HepG2 (cell line): ENCODE measurements at regions not wholly inside any gene's neighbourhood (a gene's known extent, or its start where the extent isn't known, plus 50 kb on each side); places are given as distances from the start of the nearest gene placed in this dataset.

Experiments used
- ATAC-seq: fragments of 200-7000 bp; cut with Tn5 transposase; 3 replicates; pipeline ENCODE4 v1.9.1; 2020; ENCODE audit warnings: mild to moderate bottlenecking, moderate library complexity
- BruUV-seq: library from RNA; stranded (reverse); fragments of 400-500 nt; replicated peaks from 2 replicates; lab custom pipeline; 2021; lab: Mats Ljungman, UMichigan
- CTCF ChIA-PET: fragments of 300-600 bp; formaldehyde crosslinking; extraction: SDS; loops from one replicate; lab custom pipeline; 2021; ENCODE audit warnings: low total read pairs, inconsistent platforms, low intra/inter-chr PET ratio; lab: Yijun Ruan, JAX
- POLR2A ChIA-PET: fragments of 350-600 bp; sonication (Branson Sonifier 250); formaldehyde crosslinking; loops from one replicate; lab custom pipeline; 2020; ENCODE audit warnings: antibody characterized with exemption, inconsistent platforms; lab: Yijun Ruan, JAX
- DNase-seq: peaks from one replicate; pipeline ENCODE4 v3.0.0-alpha.2; 2015; ENCODE audit warnings: low spot score
- FAIRE-seq: peaks from 3 replicates; lab custom pipeline; 2011; peaks lifted over from hg19 to GRCh38; lab: Jason Lieb, UNC
- H2AFZ ChIP-seq: one replicate; pipeline ENCODE4 v1.6.1; 2011; ENCODE audit warnings: low read length, inconsistent platforms
- H3K27ac ChIP-seq: fragments of 300-600 bp; 3 replicates; pipeline ENCODE4 v1.8.0; 2011; ENCODE audit warnings: mixed run types, mild to moderate bottlenecking, mixed read lengths, low read length, inconsistent platforms; ENCODE audit not compliant: insufficient read depth; ENCODE audit errors: extremely low read length
- H3K27me3 ChIP-seq, 2 experiments: fragments of 200-600 bp in 1 of 2; 2 replicates in 1 of 2; 3 replicates in 1 of 2; pipeline versions ENCODE4 v1.6.0 to v1.8.0; 2011; ENCODE audit warnings: low read length in 2 of 2, mild to moderate bottlenecking in 2 of 2, moderate library complexity in 2 of 2, inconsistent platforms in 1 of 2; ENCODE audit not compliant: insufficient read depth in 2 of 2, control insufficient read depth in 1 of 2
- H3K36me3 ChIP-seq, 2 experiments: fragments of 200-600 bp in 1 of 2; replicated peaks in 1 of 2; 2 replicates in 1 of 2; 3 replicates in 1 of 2; pipeline versions ENCODE4 v1.5.1 to v1.8.0; 2011; ENCODE audit warnings: low read length in 2 of 2, inconsistent platforms in 1 of 2; ENCODE audit not compliant: insufficient read depth in 2 of 2, control insufficient read depth in 1 of 2
- H3K4me1 ChIP-seq: 2 replicates; pipeline ENCODE4 v1.5.1; 2012; ENCODE audit warnings: low read length, inconsistent platforms; ENCODE audit not compliant: insufficient read depth
- H3K4me2 ChIP-seq: 2 replicates; pipeline ENCODE4 v1.6.0; 2011; ENCODE audit warnings: low read depth, low read length, inconsistent platforms
- H3K4me3 ChIP-seq, 3 experiments: fragments of 200-600 bp in 1 of 3; sonication (generic), shearing (Covaris generic) in 1 of 3; replicated peaks in 1 of 3; 2 replicates each; pipeline ENCODE4 v1.5.1; 2011 to 2016; ENCODE audit warnings: low read length in 3 of 3, inconsistent platforms in 2 of 3, low read depth in 2 of 3, mild to moderate bottlenecking in 2 of 3, control low read depth in 1 of 3, mixed read lengths in 1 of 3; ENCODE audit not compliant: insufficient read depth in 1 of 3
- H3K79me2 ChIP-seq: one replicate; pipeline ENCODE4 v1.6.1; 2011; ENCODE audit warnings: low read length, inconsistent platforms; ENCODE audit not compliant: insufficient read depth
- H3K9ac ChIP-seq: 2 replicates; pipeline ENCODE4 v1.6.0; 2011; ENCODE audit warnings: mild to moderate bottlenecking, low read depth, low read length, inconsistent platforms; ENCODE audit not compliant: insufficient read depth
- H3K9me3 ChIP-seq: 2 replicates; pipeline ENCODE4 v1.5.1; 2012; ENCODE audit warnings: mild to moderate bottlenecking, low read length
- H4K20me1 ChIP-seq: 2 replicates; pipeline ENCODE4 v1.6.0; 2011; ENCODE audit warnings: inconsistent platforms, mild to moderate bottlenecking, low read length, moderate library complexity; ENCODE audit not compliant: insufficient read depth
- ATF7 ChIP-seq, 2 experiments: fragments of 450-650 bp in 1 of 2; sonication (generic) in 1 of 2; formaldehyde crosslinking in 1 of 2; IDR thresholded peaks; 2 replicates each; pipeline versions ENCODE4 v1.4.0 to v1.6.1; 2016 to 2020; ENCODE audit warnings: antibody characterized with exemption in 1 of 2, mild to moderate bottlenecking in 1 of 2, missing genetic modification reagents in 1 of 2
- E2F2 ChIP-seq: sonication (generic); formaldehyde crosslinking; IDR thresholded peaks from 2 replicates; pipeline ENCODE4 v1.4.0; 2020; ENCODE audit warnings: missing genetic modification reagents, borderline replicate concordance
- FOXJ3 ChIP-seq: sonication (generic); formaldehyde crosslinking; IDR thresholded peaks from 2 replicates; pipeline ENCODE4 v1.4.0; 2020; ENCODE audit warnings: missing genetic modification reagents, mild to moderate bottlenecking, borderline replicate concordance
- HDAC2 ChIP-seq: sonication (generic); formaldehyde crosslinking; IDR thresholded peaks from 2 replicates; pipeline ENCODE4 v1.4.0; 2020; ENCODE audit warnings: missing genetic modification reagents
- HNF4A ChIP-seq: sonication (generic); formaldehyde crosslinking; IDR thresholded peaks from 2 replicates; pipeline ENCODE4 v1.4.0; 2020; ENCODE audit warnings: missing genetic modification reagents
- REST ChIP-seq, 2 experiments: IDR thresholded peaks; 2 replicates each; pipeline ENCODE4 v1.6.1; 2011 to 2012; ENCODE audit warnings: low read length in 2 of 2, borderline replicate concordance in 1 of 2, low read depth in 1 of 2, mild to moderate bottlenecking in 1 of 2, moderate library complexity in 1 of 2
- SKI ChIP-seq: fragments of 450-650 bp; IDR thresholded peaks from one replicate; pipeline ENCODE4 v1.6.1; 2018; ENCODE audit warnings: mild to moderate bottlenecking; ENCODE audit not compliant: partially characterized antibody
- TEAD2 ChIP-seq: sonication (generic); formaldehyde crosslinking; IDR thresholded peaks from 2 replicates; pipeline ENCODE4 v1.9.0; 2021; ENCODE audit warnings: missing genetic modification reagents
- THAP11 ChIP-seq: IDR thresholded peaks from 2 replicates; pipeline ENCODE4 v1.6.1; 2016; ENCODE audit warnings: missing biosample characterization, missing genetic modification reagents
- ZFX ChIP-seq: sonication (generic); formaldehyde crosslinking; IDR thresholded peaks from 2 replicates; pipeline ENCODE4 v1.4.0; 2020; ENCODE audit warnings: mild to moderate bottlenecking, low read depth, missing genetic modification reagents, moderate library complexity
- ZNF10 ChIP-seq: sonication (generic); formaldehyde crosslinking; IDR thresholded peaks from 2 replicates; pipeline ENCODE4 v1.4.0; 2020; ENCODE audit warnings: mild to moderate bottlenecking, low read depth, missing genetic modification reagents, borderline replicate concordance
- ZNF101 ChIP-seq: sonication (generic); formaldehyde crosslinking; IDR thresholded peaks from 2 replicates; pipeline ENCODE4 v1.4.0; 2020; ENCODE audit warnings: mild to moderate bottlenecking, low read depth, missing genetic modification reagents, borderline replicate concordance
- ZNF274 ChIP-seq: sonication (generic); formaldehyde crosslinking; IDR thresholded peaks from 2 replicates; pipeline ENCODE4 v1.5.1; 2020; ENCODE audit warnings: mild to moderate bottlenecking, missing genetic modification reagents
- ZNF3 ChIP-seq: IDR thresholded peaks from 2 replicates; pipeline ENCODE4 v1.7.0; 2017; ENCODE audit warnings: inconsistent platforms
- ZNF513 ChIP-seq: sonication (generic); formaldehyde crosslinking; conservative IDR thresholded peaks from 2 replicates; pipeline ENCODE4 v1.5.0; 2020; ENCODE audit warnings: missing genetic modification reagents
- ZNF546 ChIP-seq: sonication (generic); formaldehyde crosslinking; conservative IDR thresholded peaks from 2 replicates; pipeline ENCODE4 v1.8.1; 2023; ENCODE audit warnings: mild to moderate bottlenecking, missing genetic modification reagents
- ZNF678 ChIP-seq: sonication (generic); formaldehyde crosslinking; IDR thresholded peaks from 2 replicates; pipeline ENCODE4 v1.4.0; 2020; ENCODE audit warnings: mild to moderate bottlenecking, missing genetic modification reagents
- ZSCAN5A ChIP-seq: sonication (generic); formaldehyde crosslinking; IDR thresholded peaks from 2 replicates; pipeline ENCODE4 v1.8.0; 2022; ENCODE audit warnings: mild to moderate bottlenecking, missing genetic modification reagents, borderline replicate concordance
- WGBS: methylation state at CpG from one replicate; pipeline ENCODE4 v1.1.6; 2017; ENCODE audit warnings: low lambda C conversion rate; 5-methylcytosine and 5-hydroxymethylcytosine counted together
- in situ Hi-C: cut with HindIII; loops from 2 replicates; pipeline ENCODE4 v1.10.0; 2017; ENCODE audit warnings: low pct_unique_long_range_greater_than_20kb; ENCODE audit not compliant: extremely low pct_ligation_motif_present
- intact Hi-C: fragments of 100-400 bp; cut with micrococcal nuclease; formaldehyde crosslinking; loops from one replicate; pipeline ENCODE4 v1.10.0; 2022; ENCODE audit not compliant: unreplicated experiment

- no peaks in the 10 kb centered on the region for H3K79me2 ChIP-seq
- no peak overlapping the region for H2AFZ ChIP-seq
- BruUV-seq: no TSS peak
- no peak overlapping the region for H3K4me2 ChIP-seq
- DNase-seq (no peak), ATAC-seq (no peak), FAIRE-seq (no peak)
- peaks cover 40% of the 10 kb centered on the region for H3K9me3 ChIP-seq
- no peaks in the 10 kb centered on the region for H3K27me3 ChIP-seq
- no peaks in the 10 kb centered on the region for H3K4me1 ChIP-seq
- no peaks in the 10 kb centered on the region for H4K20me1 ChIP-seq
- in situ Hi-C loops (no loop called here), intact Hi-C loops (no loop called here)
- TF ChIP-seq ZSCAN5A (CRISPR knock-in tag): no peak
- TF ChIP-seq HDAC2: no peak
- TF ChIP-seq SKI: no peak
- TF ChIP-seq E2F2: no peak
- TF ChIP-seq THAP11 (CRISPR knock-in tag): no peak
- TF ChIP-seq FOXJ3 (CRISPR knock-in tag): no peak
- TF ChIP-seq HNF4A (CRISPR knock-in tag): no peak
- no peak for TF ChIP-seq ZNF513 (CRISPR knock-in tag)
- no peak for TF ChIP-seq ZNF678 (CRISPR knock-in tag)
- no peak for TF ChIP-seq ATF7 (IDR thresholded peaks at IDR 0.05)
- TF ChIP-seq ATF7 (CRISPR knock-in tag; IDR thresholded peaks at IDR 0.05): no peak
- TF ChIP-seq ZNF274 (CRISPR knock-in tag): no peak
- TF ChIP-seq REST (IDR thresholded peaks at IDR 0.05; ENCODE audit: borderline replicate concordance in 1 of 2, low read depth in 1 of 2, low read length in 2 of 2): no peak
- TF ChIP-seq ZNF10: no peak
- TF ChIP-seq ZFX: no peak
- TF ChIP-seq ZNF546 (CRISPR knock-in tag): no peak
- TF ChIP-seq ZNF3 (CRISPR knock-in tag): no peak
- no peak for TF ChIP-seq TEAD2 (CRISPR knock-in tag)
- no peak for TF ChIP-seq ZNF101 (CRISPR knock-in tag)
- WGBS: 0% methylated on average over 2 of the region's 2 CpGs
- H3K4me3 ChIP-seq: no peak overlapping the region
- H3K27ac ChIP-seq: no peak overlapping the region
- ChIA-PET POLR2A (no interaction called here), CTCF (no interaction called here)
- H3K9ac ChIP-seq: no peak overlapping the region
- H3K36me3 ChIP-seq: no peaks in the 10 kb centered on the region
These were observed 269.6 kb upstream of the CWC22 start for GRCh38 chr2:180276733-180277132.
